GM12878 (cell line): ENCODE measurements at regions not wholly inside any gene's neighbourhood (a gene's known extent, or its start where the extent isn't known, plus 50 kb on each side); places are given as distances from the start of the nearest gene placed in this dataset.

ENCODE experiments used
- BHLHE40 ChIP-seq, 2 experiments: fragments of 450-650 bp in 1 of 2; IDR thresholded peaks; 2 replicates each; pipeline ENCODE4 v1.6.1; 2011 to 2017; ENCODE audit warnings: low read depth in 2 of 2, borderline replicate concordance in 1 of 2, improper control_type of control experiment in 1 of 2, low read length in 1 of 2, mild to moderate bottlenecking in 1 of 2
- EZH2 ChIP-seq: IDR thresholded peaks from 2 replicates; pipeline ENCODE4 v1.6.1; 2012; ENCODE audit warnings: low read depth, mild to moderate bottlenecking, control low read depth, inconsistent platforms, low read length, borderline replicate concordance; ENCODE audit not compliant: control insufficient read depth
- JUND ChIP-seq: IDR thresholded peaks from 2 replicates; pipeline ENCODE4 v1.6.1; 2012; ENCODE audit warnings: low read depth, mild to moderate bottlenecking, low read length, improper control_type of control experiment, moderate library complexity
- NFYB ChIP-seq: IDR thresholded peaks from 2 replicates; pipeline ENCODE4 v1.6.1; 2011; ENCODE audit warnings: low read depth, mild to moderate bottlenecking, low read length, improper control_type of control experiment, moderate library complexity; ENCODE audit not compliant: insufficient read depth
- POLR2A ChIP-seq: IDR thresholded peaks from 2 replicates; pipeline ENCODE4 v1.6.1; 2011; ENCODE audit warnings: low read depth, mild to moderate bottlenecking, low read length
- RAD51 ChIP-seq: fragments of 450-650 bp; IDR thresholded peaks from 2 replicates; pipeline ENCODE4 v1.6.1; 2016; ENCODE audit warnings: moderate library complexity, mild to moderate bottlenecking, inconsistent platforms
- SREBF2 ChIP-seq: IDR thresholded peaks from 2 replicates; pipeline ENCODE4 v1.6.1; 2012; ENCODE audit warnings: mild to moderate bottlenecking, low read length
- ZNF274 ChIP-seq: IDR thresholded peaks from one replicate; pipeline ENCODE4 v1.8.0; 2011; ENCODE audit not compliant: insufficient read length, insufficient read depth
- ZSCAN29 ChIP-seq: fragments of 450-650 bp; IDR thresholded peaks from 2 replicates; pipeline ENCODE4 v1.6.1; 2017; ENCODE audit warnings: mild to moderate bottlenecking, moderate library complexity
- TF ChIP-seq, protein P1 (sequence below): IDR thresholded peaks from 2 replicates; pipeline ENCODE4 v1.6.1; 2011; ENCODE audit warnings: borderline replicate concordance, low read depth, mild to moderate bottlenecking, moderate library complexity, mixed read lengths, low read length; ENCODE audit not compliant: insufficient read depth; ENCODE audit errors: extremely low read length
- TF ChIP-seq, protein P2 (sequence below): fragments of 450-650 bp; IDR thresholded peaks from 2 replicates; pipeline ENCODE4 v1.6.1; 2017; ENCODE audit warnings: antibody characterized with exemption, mild to moderate bottlenecking, moderate library complexity
- TF ChIP-seq, protein P3 (sequence below): IDR thresholded peaks from 2 replicates; pipeline ENCODE4 v1.6.1; 2012; ENCODE audit warnings: low read depth, low read length, improper control_type of control experiment
- TF ChIP-seq, protein P4 (sequence below), 3 experiments: IDR thresholded peaks in 2 of 3; conservative IDR thresholded peaks in 1 of 3; 2 replicates each; pipeline ENCODE4 v1.5.1; 2011; ENCODE audit warnings: low read depth in 3 of 3, low read length in 3 of 3, mild to moderate bottlenecking in 3 of 3, control low read depth in 2 of 3, moderate library complexity in 2 of 3, inconsistent platforms in 1 of 3, mixed read lengths in 1 of 3; ENCODE audit not compliant: control insufficient read depth in 2 of 3, insufficient read depth in 1 of 3; ENCODE audit errors: extremely low read depth in 1 of 3
- TF ChIP-seq, protein P5 (sequence below): IDR thresholded peaks from 2 replicates; pipeline ENCODE4 v1.6.1; 2011; ENCODE audit warnings: low read depth, low read length, improper control_type of control experiment, borderline replicate concordance

DNA sequence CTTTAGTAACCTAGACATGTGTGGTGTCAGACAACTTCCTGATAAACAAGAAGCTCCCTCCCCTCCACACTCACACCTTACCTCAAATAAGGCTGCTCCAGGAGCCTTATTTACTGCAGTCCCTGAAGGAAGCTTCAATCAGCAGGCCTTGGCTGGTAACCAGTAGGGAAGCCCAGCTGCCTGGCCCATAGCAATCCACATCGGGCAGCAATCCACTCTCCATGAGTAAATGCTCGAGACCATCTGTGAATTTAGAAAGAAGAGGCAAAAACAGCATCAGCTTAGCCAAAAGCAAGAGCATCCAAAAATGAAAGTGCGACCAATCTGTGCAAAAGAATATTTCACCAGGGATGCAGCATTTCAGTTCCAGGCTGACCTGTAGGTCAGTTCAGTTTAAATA is 213.3 kb upstream of the TUSC1 start:
- TF ChIP-seq, protein P1, sequence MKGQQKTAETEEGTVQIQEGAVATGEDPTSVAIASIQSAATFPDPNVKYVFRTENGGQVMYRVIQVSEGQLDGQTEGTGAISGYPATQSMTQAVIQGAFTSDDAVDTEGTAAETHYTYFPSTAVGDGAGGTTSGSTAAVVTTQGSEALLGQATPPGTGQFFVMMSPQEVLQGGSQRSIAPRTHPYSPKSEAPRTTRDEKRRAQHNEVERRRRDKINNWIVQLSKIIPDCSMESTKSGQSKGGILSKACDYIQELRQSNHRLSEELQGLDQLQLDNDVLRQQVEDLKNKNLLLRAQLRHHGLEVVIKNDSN, result no peak
- no peak for TF ChIP-seq BHLHE40 (IDR thresholded peaks at IDR 0.05; ENCODE audit: borderline replicate concordance in 1 of 2, low read depth in 2 of 2, low read length in 1 of 2)
- no peak for TF ChIP-seq EZH2
- TF ChIP-seq, protein P2, sequence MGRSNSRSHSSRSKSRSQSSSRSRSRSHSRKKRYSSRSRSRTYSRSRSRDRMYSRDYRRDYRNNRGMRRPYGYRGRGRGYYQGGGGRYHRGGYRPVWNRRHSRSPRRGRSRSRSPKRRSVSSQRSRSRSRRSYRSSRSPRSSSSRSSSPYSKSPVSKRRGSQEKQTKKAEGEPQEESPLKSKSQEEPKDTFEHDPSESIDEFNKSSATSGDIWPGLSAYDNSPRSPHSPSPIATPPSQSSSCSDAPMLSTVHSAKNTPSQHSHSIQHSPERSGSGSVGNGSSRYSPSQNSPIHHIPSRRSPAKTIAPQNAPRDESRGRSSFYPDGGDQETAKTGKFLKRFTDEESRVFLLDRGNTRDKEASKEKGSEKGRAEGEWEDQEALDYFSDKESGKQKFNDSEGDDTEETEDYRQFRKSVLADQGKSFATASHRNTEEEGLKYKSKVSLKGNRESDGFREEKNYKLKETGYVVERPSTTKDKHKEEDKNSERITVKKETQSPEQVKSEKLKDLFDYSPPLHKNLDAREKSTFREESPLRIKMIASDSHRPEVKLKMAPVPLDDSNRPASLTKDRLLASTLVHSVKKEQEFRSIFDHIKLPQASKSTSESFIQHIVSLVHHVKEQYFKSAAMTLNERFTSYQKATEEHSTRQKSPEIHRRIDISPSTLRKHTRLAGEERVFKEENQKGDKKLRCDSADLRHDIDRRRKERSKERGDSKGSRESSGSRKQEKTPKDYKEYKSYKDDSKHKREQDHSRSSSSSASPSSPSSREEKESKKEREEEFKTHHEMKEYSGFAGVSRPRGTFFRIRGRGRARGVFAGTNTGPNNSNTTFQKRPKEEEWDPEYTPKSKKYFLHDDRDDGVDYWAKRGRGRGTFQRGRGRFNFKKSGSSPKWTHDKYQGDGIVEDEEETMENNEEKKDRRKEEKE, result no peak
- TF ChIP-seq, protein P3, sequence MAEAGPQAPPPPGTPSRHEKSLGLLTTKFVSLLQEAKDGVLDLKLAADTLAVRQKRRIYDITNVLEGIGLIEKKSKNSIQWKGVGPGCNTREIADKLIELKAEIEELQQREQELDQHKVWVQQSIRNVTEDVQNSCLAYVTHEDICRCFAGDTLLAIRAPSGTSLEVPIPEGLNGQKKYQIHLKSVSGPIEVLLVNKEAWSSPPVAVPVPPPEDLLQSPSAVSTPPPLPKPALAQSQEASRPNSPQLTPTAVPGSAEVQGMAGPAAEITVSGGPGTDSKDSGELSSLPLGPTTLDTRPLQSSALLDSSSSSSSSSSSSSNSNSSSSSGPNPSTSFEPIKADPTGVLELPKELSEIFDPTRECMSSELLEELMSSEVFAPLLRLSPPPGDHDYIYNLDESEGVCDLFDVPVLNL, result no peak
- TF ChIP-seq NFYB, result no peak
- no peak for TF ChIP-seq RAD51
- TF ChIP-seq, protein P4, sequence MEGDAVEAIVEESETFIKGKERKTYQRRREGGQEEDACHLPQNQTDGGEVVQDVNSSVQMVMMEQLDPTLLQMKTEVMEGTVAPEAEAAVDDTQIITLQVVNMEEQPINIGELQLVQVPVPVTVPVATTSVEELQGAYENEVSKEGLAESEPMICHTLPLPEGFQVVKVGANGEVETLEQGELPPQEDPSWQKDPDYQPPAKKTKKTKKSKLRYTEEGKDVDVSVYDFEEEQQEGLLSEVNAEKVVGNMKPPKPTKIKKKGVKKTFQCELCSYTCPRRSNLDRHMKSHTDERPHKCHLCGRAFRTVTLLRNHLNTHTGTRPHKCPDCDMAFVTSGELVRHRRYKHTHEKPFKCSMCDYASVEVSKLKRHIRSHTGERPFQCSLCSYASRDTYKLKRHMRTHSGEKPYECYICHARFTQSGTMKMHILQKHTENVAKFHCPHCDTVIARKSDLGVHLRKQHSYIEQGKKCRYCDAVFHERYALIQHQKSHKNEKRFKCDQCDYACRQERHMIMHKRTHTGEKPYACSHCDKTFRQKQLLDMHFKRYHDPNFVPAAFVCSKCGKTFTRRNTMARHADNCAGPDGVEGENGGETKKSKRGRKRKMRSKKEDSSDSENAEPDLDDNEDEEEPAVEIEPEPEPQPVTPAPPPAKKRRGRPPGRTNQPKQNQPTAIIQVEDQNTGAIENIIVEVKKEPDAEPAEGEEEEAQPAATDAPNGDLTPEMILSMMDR (IDR thresholded peaks at IDR 0.05 in 2 of 3, conservative IDR thresholded peaks at IDR 0.05 in 1 of 3; ENCODE audit: control insufficient read depth in 2 of 3, extremely low read depth in 1 of 3, insufficient read depth in 1 of 3, low read depth in 3 of 3, low read length in 3 of 3), result no peak
- TF ChIP-seq ZNF274, result no peak
- TF ChIP-seq, protein P5, sequence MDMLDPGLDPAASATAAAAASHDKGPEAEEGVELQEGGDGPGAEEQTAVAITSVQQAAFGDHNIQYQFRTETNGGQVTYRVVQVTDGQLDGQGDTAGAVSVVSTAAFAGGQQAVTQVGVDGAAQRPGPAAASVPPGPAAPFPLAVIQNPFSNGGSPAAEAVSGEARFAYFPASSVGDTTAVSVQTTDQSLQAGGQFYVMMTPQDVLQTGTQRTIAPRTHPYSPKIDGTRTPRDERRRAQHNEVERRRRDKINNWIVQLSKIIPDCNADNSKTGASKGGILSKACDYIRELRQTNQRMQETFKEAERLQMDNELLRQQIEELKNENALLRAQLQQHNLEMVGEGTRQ, result no peak
- no peak for TF ChIP-seq POLR2A
- TF ChIP-seq SREBF2, result no peak
- TF ChIP-seq ZSCAN29, result no peak
- TF ChIP-seq JUND, result no peak
